Caco-2 (cell line): ENCODE measurements at regions not wholly inside any gene's neighbourhood (a gene's known extent, or its start where the extent isn't known, plus 50 kb on each side); places are given as distances from the start of the nearest gene placed in this dataset.

Experiments
- BruUV-seq: library from RNA; stranded (reverse); fragments of 400-500 nt; replicated peaks from 2 replicates; lab custom pipeline; 2021; lab: Mats Ljungman, UMichigan
- CTCF ChIA-PET: fragments of 300-600 bp; sonication (Branson Sonifier 250); formaldehyde crosslinking; loops from one replicate; lab custom pipeline; 2022; ENCODE audit warnings: antibody characterized with exemption; lab: Charles Lee
- POLR2A ChIA-PET: fragments of 300-600 bp; sonication (Branson Sonifier 250); formaldehyde crosslinking; loops from one replicate; lab custom pipeline; 2022; ENCODE audit warnings: antibody characterized with exemption; lab: Charles Lee
- DNase-seq, 2 experiments: peaks; one replicate each; pipeline versions ENCODE4 v3.0.0 to v3.0.0-alpha.2; 2020 to 2022
- H3K27me3 ChIP-seq: replicated peaks from 2 replicates; pipeline ENCODE4 v1.6.0; 2011; ENCODE audit warnings: low read length; ENCODE audit not compliant: control insufficient read depth, insufficient read depth
- H3K36me3 ChIP-seq: 2 replicates; pipeline ENCODE4 v1.5.1; 2011; ENCODE audit warnings: low read length; ENCODE audit not compliant: control insufficient read depth, insufficient read depth
- H3K4me1 ChIP-seq: fragments of 250-450 bp; sonication (Bioruptor Pico); 2 replicates; pipeline ENCODE4 v1.5.1; 2020; ENCODE audit warnings: mild to moderate bottlenecking
- H3K4me3 ChIP-seq: 2 replicates; pipeline ENCODE4 v1.5.1; 2011; ENCODE audit warnings: low read depth, mild to moderate bottlenecking, control low read depth, low read length
- H3K9me3 ChIP-seq: fragments of 250-450 bp; sonication (Bioruptor Pico); 2 replicates; pipeline ENCODE4 v1.5.1; 2020; ENCODE audit warnings: mild to moderate bottlenecking, moderate library complexity
- H3K27ac Mint-ChIP-seq: one replicate; pipeline ENCODE4 v1.8.0; 2022; ENCODE audit warnings: mixed read lengths; ENCODE audit not compliant: unreplicated experiment
- H3K27me3 Mint-ChIP-seq: one replicate; pipeline ENCODE4 v1.8.0; 2022; ENCODE audit warnings: mixed read lengths; ENCODE audit not compliant: insufficient read depth, unreplicated experiment
- H3K36me3 Mint-ChIP-seq: one replicate; pipeline ENCODE4 v1.8.0; 2022; ENCODE audit warnings: mild to moderate bottlenecking, mixed read lengths; ENCODE audit not compliant: insufficient read depth, unreplicated experiment
- H3K4me1 Mint-ChIP-seq: one replicate; pipeline ENCODE4 v1.8.0; 2022; ENCODE audit warnings: low read depth, mixed read lengths; ENCODE audit not compliant: unreplicated experiment
- H3K4me3 Mint-ChIP-seq: one replicate; pipeline ENCODE4 v1.8.0; 2022; ENCODE audit warnings: mild to moderate bottlenecking, moderate library complexity, mixed read lengths; ENCODE audit not compliant: unreplicated experiment
- H3K9me3 Mint-ChIP-seq: one replicate; pipeline ENCODE4 v1.8.0; 2022; ENCODE audit warnings: mixed read lengths; ENCODE audit not compliant: unreplicated experiment
- intact Hi-C: fragments of 100-400 bp; cut with micrococcal nuclease; formaldehyde crosslinking; loops from one replicate; pipeline ENCODE4 v1.10.0; 2022; ENCODE audit not compliant: unreplicated experiment
- TF ChIP-seq, protein P1 (sequence below), 2 experiments: fragments of 200-600 bp in 1 of 2; IDR thresholded peaks; 1 replicate in 1 of 2; 2 replicates in 1 of 2; pipeline versions ENCODE4 v1.5.1 to v1.8.0; 2011 to 2022; ENCODE audit warnings: antibody characterized with exemption in 1 of 2, control low read depth in 1 of 2, inconsistent platforms in 1 of 2, low read depth in 1 of 2, low read length in 1 of 2, mild to moderate bottlenecking in 1 of 2, moderate library complexity in 1 of 2; ENCODE audit not compliant: insufficient read depth in 1 of 2, severe bottlenecking in 1 of 2, unreplicated experiment in 1 of 2

GRCh38 chr16:14011001-14011400 lies 60.1 kb upstream of the MRTFB start:
- TF ChIP-seq, protein P1, sequence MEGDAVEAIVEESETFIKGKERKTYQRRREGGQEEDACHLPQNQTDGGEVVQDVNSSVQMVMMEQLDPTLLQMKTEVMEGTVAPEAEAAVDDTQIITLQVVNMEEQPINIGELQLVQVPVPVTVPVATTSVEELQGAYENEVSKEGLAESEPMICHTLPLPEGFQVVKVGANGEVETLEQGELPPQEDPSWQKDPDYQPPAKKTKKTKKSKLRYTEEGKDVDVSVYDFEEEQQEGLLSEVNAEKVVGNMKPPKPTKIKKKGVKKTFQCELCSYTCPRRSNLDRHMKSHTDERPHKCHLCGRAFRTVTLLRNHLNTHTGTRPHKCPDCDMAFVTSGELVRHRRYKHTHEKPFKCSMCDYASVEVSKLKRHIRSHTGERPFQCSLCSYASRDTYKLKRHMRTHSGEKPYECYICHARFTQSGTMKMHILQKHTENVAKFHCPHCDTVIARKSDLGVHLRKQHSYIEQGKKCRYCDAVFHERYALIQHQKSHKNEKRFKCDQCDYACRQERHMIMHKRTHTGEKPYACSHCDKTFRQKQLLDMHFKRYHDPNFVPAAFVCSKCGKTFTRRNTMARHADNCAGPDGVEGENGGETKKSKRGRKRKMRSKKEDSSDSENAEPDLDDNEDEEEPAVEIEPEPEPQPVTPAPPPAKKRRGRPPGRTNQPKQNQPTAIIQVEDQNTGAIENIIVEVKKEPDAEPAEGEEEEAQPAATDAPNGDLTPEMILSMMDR (IDR thresholded peaks at IDR 0.05; ENCODE audit: insufficient read depth in 1 of 2, low read depth in 1 of 2, low read length in 1 of 2, severe bottlenecking in 1 of 2, unreplicated experiment in 1 of 2) = no peak
- BruUV-seq = no TSS peak
- H3K9me3 Mint-ChIP-seq = no peaks in the 10 kb centered on the region
- Histone ChIP-seq H3K4me1 (peaks cover 8% of the 10 kb centered on the region; the same call in 1 of the 2 replicates), H3K27me3 (no peaks in the 10 kb centered on the region), H3K4me3 (no peak overlapping the region), H3K36me3 (no peaks in the 10 kb centered on the region), H3K9me3 (no peaks in the 10 kb centered on the region)
- CTCF ChIA-PET = no interaction called here
- no peaks in the 10 kb centered on the region for H3K27me3 Mint-ChIP-seq
- no peaks in the 10 kb centered on the region for H3K36me3 Mint-ChIP-seq
- no peak overlapping the region for H3K27ac Mint-ChIP-seq
- intact Hi-C loops = no loop called here
- H3K4me3 Mint-ChIP-seq = no peak overlapping the region
- no peak for DNase-seq
- no peaks in the 10 kb centered on the region for H3K4me1 Mint-ChIP-seq
- POLR2A ChIA-PET = no interaction called here

GRCh38 chr16:14011846-14012245 lies 59.3 kb upstream of the MRTFB start:
- TF ChIP-seq, protein P1 (IDR thresholded peaks at IDR 0.05; ENCODE audit: insufficient read depth in 1 of 2, low read depth in 1 of 2, low read length in 1 of 2, severe bottlenecking in 1 of 2, unreplicated experiment in 1 of 2) = no peak
- Histone ChIP-seq H3K4me3 (no peak overlapping the region), H3K36me3 (no peaks in the 10 kb centered on the region), H3K27me3 (no peaks in the 10 kb centered on the region), H3K4me1 (peaks cover 8% of the 10 kb centered on the region; the same call in 1 of the 2 replicates), H3K9me3 (no peaks in the 10 kb centered on the region)
- no peak for DNase-seq
- no TSS peak for BruUV-seq
- ChIA-PET POLR2A (no interaction called here), CTCF (no interaction called here)
- intact Hi-C loops = no loop called here
- H3K27me3 Mint-ChIP-seq = no peaks in the 10 kb centered on the region
- H3K36me3 Mint-ChIP-seq = no peaks in the 10 kb centered on the region
- no peak overlapping the region for H3K4me3 Mint-ChIP-seq
- H3K9me3 Mint-ChIP-seq = no peaks in the 10 kb centered on the region
- H3K4me1 Mint-ChIP-seq = no peaks in the 10 kb centered on the region
- H3K27ac Mint-ChIP-seq = no peak overlapping the region

DNA sequence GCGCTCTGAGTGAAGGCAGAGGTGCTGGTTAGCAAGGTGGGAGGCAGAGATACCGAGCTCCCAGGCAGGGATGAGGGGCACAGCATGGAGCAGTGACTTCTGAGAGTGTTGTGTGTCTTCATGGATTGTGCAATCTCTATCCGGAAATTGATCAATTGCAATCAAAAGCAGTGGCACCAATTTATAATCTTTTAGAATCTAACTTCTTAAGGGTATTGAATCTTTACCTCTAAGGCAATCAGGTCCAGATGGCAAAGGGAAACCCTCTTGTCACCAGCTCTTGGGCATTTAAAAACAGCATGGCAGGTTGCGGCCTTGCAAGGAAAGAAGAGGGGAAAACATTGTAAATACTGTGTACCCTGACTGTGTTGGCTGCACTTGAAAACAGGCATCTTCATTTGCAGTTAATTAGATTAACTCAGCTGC lies 58.0 kb upstream of the MRTFB start:
- Mint-ChIP-seq H3K4me3 (no peak overlapping the region), H3K27ac (no peak overlapping the region), H3K36me3 (no peaks in the 10 kb centered on the region), H3K27me3 (no peaks in the 10 kb centered on the region), H3K4me1 (no peaks in the 10 kb centered on the region), H3K9me3 (no peaks in the 10 kb centered on the region)
- DNase-seq = no peak
- no TSS peak for BruUV-seq
- TF ChIP-seq, protein P1 (IDR thresholded peaks at IDR 0.05; ENCODE audit: insufficient read depth in 1 of 2, low read depth in 1 of 2, low read length in 1 of 2, severe bottlenecking in 1 of 2, unreplicated experiment in 1 of 2) = no peak
- H3K4me1 ChIP-seq = peaks cover 8% of the 10 kb centered on the region; the same call in 1 of the 2 replicates
- intact Hi-C loops = no loop called here
- no peaks in the 10 kb centered on the region for H3K9me3 ChIP-seq
- no peak overlapping the region for H3K4me3 ChIP-seq
- CTCF ChIA-PET = no interaction called here
- no peaks in the 10 kb centered on the region for H3K27me3 ChIP-seq
- H3K36me3 ChIP-seq = no peaks in the 10 kb centered on the region
- POLR2A ChIA-PET = no interaction called here
